Suppressor macrophage treated with lipopolysaccharide for 4 hours (primary cell): ENCODE measurements at regions not wholly inside any gene's neighbourhood (a gene's known extent, or its start where the extent isn't known, plus 50 kb on each side); places are given as distances from the start of the nearest gene placed in this dataset.
"Not testable (repeated sequence)": the region's sequence is repeated elsewhere in the genome, so short reads cannot be mapped to it uniquely, and the experiment has no call there.

Source experiments
- DNase-seq: peaks from one replicate; pipeline ENCODE4 v3.0.0-alpha.2; 2020

DNA sequence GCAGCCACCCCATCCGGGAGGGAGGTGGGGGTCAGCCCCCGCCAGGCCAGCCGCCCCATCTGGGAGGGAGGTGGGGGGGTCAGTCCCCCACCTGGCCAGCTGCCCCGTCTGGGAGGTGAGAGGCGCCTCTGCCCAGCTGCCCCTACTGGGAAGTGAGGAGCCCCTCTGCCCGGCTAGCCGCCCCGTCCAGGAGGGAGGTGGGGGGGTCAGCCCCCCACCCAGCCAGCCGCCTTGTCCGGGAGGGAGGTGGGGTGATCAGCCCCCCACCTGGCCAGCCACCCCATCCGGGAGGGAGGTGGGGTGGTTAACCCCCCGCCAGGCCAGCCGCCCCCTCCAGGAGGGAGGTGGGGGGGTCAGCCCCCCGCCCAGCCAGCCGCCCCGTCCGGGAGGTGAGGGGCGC lies 852.4 kb upstream of the DEFB115 start:
- DNase-seq = not testable (repeated sequence)

DNA sequence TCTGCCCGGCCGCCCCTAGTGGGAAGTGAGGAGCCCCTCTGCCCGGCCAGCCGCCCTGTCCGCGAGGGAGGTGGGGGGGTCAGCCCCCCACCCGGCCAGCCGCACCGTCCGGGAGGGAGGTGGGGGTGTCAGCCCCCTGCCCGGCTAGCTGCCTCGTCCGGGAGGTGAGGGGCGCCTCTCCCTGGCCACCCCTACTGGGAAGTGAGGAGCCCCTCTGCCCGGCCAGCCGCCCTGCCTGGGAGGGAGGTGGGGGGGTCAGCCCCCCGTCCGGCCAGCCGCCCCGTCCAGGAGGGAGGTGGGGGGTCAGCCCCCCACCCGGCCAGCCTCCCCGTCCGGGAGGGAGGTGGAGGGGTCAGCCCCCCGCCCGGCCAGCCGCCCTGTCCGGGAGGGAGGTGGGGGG lies 851.9 kb upstream of the DEFB115 start:
- not testable (repeated sequence) for DNase-seq

DNA sequence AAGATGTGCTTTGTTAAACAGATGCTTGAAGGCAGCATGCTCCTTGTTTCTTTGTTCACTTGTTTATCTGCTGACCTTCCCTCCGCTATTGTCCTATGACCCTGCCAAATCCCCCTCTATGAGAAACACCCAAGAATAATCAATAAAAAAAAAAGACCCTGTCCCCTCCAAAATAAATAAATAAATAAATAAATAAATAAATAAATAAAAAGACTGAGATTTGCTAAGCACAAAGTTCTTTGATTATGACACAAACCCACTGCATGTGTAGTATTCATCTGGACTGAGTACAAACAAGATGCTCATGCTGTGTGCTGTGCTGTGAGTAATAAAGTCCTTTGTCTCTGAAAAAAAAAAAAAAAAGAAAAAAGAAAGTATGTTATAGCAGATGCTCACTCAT lies 851.1 kb upstream of the DEFB115 start:
- not testable (repeated sequence) for DNase-seq

DNA sequence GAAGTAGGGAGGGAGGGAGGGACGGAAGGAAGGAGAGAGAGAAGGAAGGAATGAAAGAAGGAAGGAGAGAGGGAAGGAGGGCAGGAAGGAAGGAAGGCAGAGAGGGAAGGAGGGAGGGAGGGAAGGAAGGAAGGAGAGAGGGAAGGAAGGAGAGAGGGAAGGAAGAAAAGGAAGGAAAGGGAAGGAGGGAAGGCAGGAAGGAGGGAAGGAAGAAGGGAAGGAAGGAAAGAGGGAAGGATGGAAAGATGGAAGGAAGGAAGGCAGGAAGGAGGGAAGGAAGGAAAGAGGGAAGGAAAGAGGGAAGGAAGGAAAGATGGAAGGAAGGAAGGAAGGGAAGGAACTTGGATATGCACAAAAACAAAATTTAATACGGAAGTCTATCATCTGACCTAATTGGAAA lies 844.5 kb upstream of the DEFB115 start:
- DNase-seq = no peak

DNA sequence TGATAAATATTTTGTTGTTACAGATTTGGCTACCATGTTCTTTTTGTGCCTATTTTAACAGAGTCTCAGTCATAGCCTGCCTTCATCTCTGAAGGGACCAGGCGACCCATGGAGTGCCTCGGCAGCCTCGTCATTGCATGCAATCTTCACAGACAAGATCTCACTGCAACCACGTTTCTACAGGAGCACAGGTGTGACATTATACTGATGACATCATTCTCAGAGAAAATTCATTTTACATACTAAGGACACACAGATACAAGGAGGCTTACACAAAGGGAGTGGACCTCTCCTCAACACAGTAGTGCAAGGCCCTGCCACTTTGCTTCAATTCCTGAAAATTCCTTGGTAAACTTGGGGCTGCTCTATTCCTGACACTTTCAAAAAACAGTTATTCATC lies 840.1 kb upstream of the DEFB115 start:
- not testable (repeated sequence) for DNase-seq

DNA sequence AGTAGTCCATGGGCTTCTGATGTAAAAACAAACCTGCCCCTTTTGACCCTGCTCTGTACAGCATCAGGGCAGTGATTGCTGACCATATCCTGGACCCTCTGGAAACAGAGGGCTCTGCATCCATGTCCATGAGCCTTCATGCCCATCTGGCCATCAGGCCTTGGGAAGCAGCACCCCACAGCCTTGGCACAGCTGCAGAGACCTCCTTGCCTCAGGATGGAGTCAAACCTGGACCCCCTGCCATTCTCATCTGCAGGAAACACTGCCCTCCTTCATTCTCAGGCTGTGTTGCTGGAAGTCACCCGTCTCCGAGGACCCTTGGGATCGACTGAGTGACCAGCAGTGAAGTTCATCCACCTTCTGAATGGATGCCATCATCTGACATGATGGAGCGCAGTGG lies 839.1 kb upstream of the DEFB115 start:
- not testable (repeated sequence) for DNase-seq

DNA sequence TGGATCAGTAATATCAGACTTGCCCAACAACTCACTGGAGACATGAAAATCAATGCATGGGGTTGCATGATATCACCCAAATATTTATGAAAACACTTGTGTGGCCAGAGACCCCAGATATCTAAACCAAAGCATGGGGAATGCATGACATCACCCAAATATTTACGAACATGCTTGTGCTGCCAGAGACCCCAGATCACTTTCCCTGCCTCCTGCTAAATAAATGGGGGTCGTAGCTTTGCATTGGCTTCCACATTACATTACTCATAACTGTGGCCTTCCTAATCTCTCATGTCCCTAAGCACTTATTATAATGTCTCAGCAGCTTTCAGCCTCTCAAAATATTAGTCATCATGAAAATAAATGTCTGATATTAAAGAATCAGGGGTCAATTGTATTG lies 838.0 kb upstream of the DEFB115 start:
- DNase-seq = no peak

DNA sequence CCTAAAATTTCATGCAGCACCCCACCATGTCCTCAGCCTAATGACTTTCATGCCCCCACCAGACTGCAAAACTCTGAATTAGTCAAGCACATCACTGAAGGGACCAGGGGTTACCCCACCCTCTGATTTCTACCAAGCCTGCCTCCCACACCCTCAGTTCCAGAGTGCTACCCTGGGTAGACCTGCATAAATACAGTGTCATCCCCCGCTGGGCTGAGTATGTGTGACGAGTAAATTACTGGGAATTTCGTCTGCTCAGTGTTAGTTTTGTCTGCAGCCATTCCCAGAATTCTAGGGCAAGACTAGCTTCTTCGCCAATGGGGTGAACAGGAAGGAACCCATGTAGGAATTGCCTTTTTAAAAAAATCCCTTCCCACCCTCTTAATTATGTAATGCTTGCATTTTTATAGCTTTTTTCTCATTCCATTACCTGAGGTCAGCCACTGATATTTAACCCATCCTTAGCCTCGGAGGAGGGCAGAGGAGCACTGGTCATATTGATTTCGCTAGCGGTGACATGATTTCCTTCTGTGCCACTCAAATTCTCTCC lies 837.5 kb upstream of the DEFB115 start:
- DNase-seq = not testable (repeated sequence)
